ENCODE measurements at regions not wholly inside any gene's neighbourhood (a gene's known extent, or its start where the extent isn't known, plus 50 kb on each side); places are given as distances from the start of the nearest gene placed in this dataset.

GRCh38 chr11:23370580-23371275 lies 510.5 kb upstream of the CCDC179 start:
- ATAC-seq (no peak), DNase-seq (no peak)
- Histone ChIP-seq H3K9me3 (ENCODE audit: control insufficient read depth, low read length) (peaks cover 5% of the 10 kb centered on the region), H3K4me3 (ENCODE audit: low read length) (no peak overlapping the region), H3K4me1 (ENCODE audit: control insufficient read depth, insufficient read depth, low read length) (no peaks in the 10 kb centered on the region), H3K27ac (ENCODE audit: low read length) (no peak overlapping the region), H3K27me3 (ENCODE audit: control insufficient read depth, insufficient read depth) (no peaks in the 10 kb centered on the region)
- 52% methylated on average over 3 of the region's 3 CpGs for WGBS
- intact Hi-C loops (cut with DNase I): no loop called here

GRCh38 chr11:23377909-23378308 lies 517.6 kb upstream of the CCDC179 start:
- H3K27ac ChIP-seq (ENCODE audit: low read length): no peak overlapping the region
- H3K9me3 ChIP-seq (ENCODE audit: control insufficient read depth, low read length): no peaks in the 10 kb centered on the region
- H3K27me3 ChIP-seq (ENCODE audit: control insufficient read depth, insufficient read depth): no peaks in the 10 kb centered on the region
- no peak overlapping the region for H3K4me3 ChIP-seq (ENCODE audit: low read length)
- intact Hi-C loops (cut with DNase I): no loop called here
- DNase-seq (no peak), ATAC-seq (no peak)
- no peaks in the 10 kb centered on the region for H3K4me1 ChIP-seq (ENCODE audit: control insufficient read depth, insufficient read depth, low read length)

- no peaks in the 10 kb centered on the region for H3K27me3 ChIP-seq (ENCODE audit: control insufficient read depth, insufficient read depth)
- H3K27ac ChIP-seq (ENCODE audit: low read length): no peak overlapping the region
- intact Hi-C loops (cut with DNase I): no loop called here
- WGBS: 49% methylated on average over 2 of the region's 2 CpGs
- H3K4me1 ChIP-seq (ENCODE audit: control insufficient read depth, insufficient read depth, low read length): no peaks in the 10 kb centered on the region
- DNase-seq (no peak), ATAC-seq (no peak)
- H3K9me3 ChIP-seq (ENCODE audit: control insufficient read depth, low read length): no peaks in the 10 kb centered on the region
- H3K4me3 ChIP-seq (ENCODE audit: low read length): no peak overlapping the region
Measured at GRCh38 chr11:23391031-23391430, 530.8 kb upstream of the CCDC179 start.

DNA sequence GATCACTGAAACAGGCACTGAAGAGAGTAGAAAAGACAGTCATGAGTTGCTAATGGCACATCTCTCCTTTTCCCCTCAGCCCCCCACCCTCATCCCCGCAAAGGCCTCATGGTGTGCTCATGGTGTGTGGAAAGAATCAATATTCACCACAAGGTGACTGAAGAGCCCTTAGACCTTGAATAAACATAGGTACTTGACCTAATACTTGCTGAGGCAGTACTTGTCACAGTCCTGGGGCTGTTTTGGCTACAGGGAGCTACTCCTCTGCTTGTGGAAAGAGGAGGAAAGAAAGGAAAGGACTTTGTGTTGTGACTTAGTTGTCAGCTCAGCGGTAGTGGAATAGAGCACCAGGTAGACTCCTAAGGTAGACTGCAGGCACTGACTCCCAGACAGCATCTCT lies 537.8 kb upstream of the CCDC179 start:
- ATAC-seq (no peak), DNase-seq (no peak)
- Histone ChIP-seq H3K4me3 (ENCODE audit: low read length) (no peak overlapping the region), H3K27me3 (ENCODE audit: control insufficient read depth, insufficient read depth) (no peaks in the 10 kb centered on the region), H3K9me3 (ENCODE audit: control insufficient read depth, low read length) (no peaks in the 10 kb centered on the region), H3K27ac (ENCODE audit: low read length) (no peak overlapping the region), H3K4me1 (ENCODE audit: control insufficient read depth, insufficient read depth, low read length) (no peaks in the 10 kb centered on the region)
- intact Hi-C loops (cut with DNase I): no loop called here
- 88% methylated on average over 2 of the region's 2 CpGs for WGBS

- ATAC-seq: no peak
- Histone ChIP-seq H3K27ac (ENCODE audit: low read length) (no peak overlapping the region), H3K4me1 (ENCODE audit: control insufficient read depth, insufficient read depth, low read length) (no peaks in the 10 kb centered on the region), H3K27me3 (ENCODE audit: control insufficient read depth, insufficient read depth) (no peaks in the 10 kb centered on the region), H3K9me3 (ENCODE audit: control insufficient read depth, low read length) (no peaks in the 10 kb centered on the region), H3K4me3 (ENCODE audit: low read length) (no peak overlapping the region)
- 95% methylated on average over 25 of the region's 25 CpGs for WGBS
- intact Hi-C loops (cut with DNase I): no loop called here
- peak; percentile 4 to 25 (median 16) for DNase-seq
Measured at GRCh38 chr11:23399995-23400394, 539.7 kb upstream of the CCDC179 start.

DNA sequence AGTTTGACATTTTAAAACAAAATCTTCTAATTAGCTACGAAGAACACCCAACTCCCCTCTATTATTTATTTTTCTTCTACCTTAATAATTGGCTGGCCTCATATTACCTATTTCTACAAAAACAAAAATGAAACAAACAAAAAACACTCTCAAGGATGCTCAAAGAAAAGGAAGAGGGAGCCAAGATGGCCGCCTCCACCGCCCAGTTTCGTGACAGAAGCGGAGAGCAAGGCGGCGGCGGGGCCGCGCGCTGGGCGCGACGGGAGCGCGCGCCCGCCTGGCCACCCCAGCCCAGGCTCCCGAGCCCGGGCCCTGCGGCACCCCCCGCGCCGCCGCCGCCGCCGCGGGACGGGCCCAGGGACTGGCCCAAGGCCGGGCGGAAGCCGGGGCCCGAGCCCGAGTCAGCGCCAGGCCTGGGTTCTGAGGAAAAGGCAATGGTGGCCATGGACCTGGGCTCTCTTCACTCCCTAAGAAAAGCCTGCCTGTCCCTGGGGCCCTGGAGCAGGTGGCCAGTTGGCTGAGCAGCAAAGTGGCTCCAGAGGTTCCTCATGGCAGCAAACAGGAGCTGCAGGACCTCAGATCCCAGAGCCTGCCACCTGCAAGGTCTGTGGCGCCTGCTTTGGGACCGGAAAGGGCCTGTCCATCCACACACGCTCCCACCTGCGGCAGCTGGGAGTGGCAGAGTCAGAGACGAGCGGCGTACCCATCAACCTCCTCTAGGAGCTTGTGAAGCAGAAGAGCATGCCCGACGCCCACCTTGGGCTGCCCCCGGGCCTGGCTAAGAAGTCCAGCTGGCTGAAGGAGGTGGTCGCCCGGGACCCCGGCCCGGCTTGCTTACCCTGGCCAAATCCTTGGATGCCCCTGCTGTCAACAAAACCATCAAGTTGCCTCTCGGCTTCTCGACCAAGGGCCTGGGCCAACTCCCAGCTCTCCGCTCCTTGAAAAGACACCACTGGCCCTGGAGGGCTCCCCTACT lies 543.2 kb upstream of the CCDC179 start:
- Histone ChIP-seq H3K27ac (ENCODE audit: low read length) (no peak overlapping the region), H3K4me3 (ENCODE audit: low read length) (no peak overlapping the region), H3K9me3 (ENCODE audit: control insufficient read depth, low read length) (no peaks in the 10 kb centered on the region), H3K27me3 (ENCODE audit: control insufficient read depth, insufficient read depth) (no peaks in the 10 kb centered on the region), H3K4me1 (ENCODE audit: control insufficient read depth, insufficient read depth, low read length) (no peaks in the 10 kb centered on the region)
- peak; percentile 8 to 38 (median 35) for DNase-seq
- 97% methylated on average over 53 of the region's 53 CpGs for WGBS
- intact Hi-C loops (cut with DNase I): no loop called here
- peak in 1 of 2 donors; percentile 13 for ATAC-seq

- no peaks in the 10 kb centered on the region for H3K27me3 ChIP-seq (ENCODE audit: control insufficient read depth, insufficient read depth)
- H3K4me1 ChIP-seq (ENCODE audit: control insufficient read depth, insufficient read depth, low read length): no peaks in the 10 kb centered on the region
- intact Hi-C loops (cut with DNase I): no loop called here
- peak in 1 of 2 donors; percentile 26 for ATAC-seq
- H3K9me3 ChIP-seq (ENCODE audit: control insufficient read depth, low read length): no peaks in the 10 kb centered on the region
- H3K4me3 ChIP-seq (ENCODE audit: low read length): no peak overlapping the region
- peak in 2 of 3 donors; percentile 28 to 44 for DNase-seq
- H3K27ac ChIP-seq (ENCODE audit: low read length): no peak overlapping the region
- 94% methylated on average over 41 of the region's 41 CpGs for WGBS
Measured at GRCh38 chr11:23404225-23405160, 544.2 kb upstream of the CCDC179 start.

DNA sequence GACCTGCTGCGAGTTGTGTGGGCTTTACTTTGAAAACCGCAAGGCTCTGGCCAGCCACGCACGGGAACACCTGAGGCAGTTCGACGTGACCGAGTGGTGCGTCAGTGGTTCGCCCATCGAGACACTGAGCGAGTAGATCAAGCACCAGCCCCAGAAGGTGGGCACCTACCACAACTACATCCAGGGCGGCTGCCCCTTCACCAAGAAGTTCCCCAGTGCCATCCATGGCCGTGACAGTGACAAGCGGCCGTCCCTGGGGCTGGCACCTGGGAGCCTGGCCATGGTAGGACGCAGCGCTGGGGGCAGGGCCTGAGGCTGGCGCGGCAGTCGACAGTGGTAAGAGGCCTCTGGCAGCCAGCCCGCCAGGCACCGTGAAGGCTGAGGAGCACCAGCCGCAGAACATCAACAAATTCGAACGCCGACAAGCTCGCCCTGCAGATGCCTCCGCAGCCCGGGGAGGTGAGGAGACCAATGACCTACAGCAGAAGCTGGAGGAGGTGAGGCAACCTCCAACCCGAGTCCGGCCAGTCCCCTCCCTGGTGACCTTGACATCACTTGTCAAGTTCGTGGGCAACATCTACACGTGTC lies 545.2 kb upstream of the CCDC179 start:
- no peak for ATAC-seq
- no peak overlapping the region for H3K27ac ChIP-seq (ENCODE audit: low read length)
- no peaks in the 10 kb centered on the region for H3K4me1 ChIP-seq (ENCODE audit: control insufficient read depth, insufficient read depth, low read length)
- no peak overlapping the region for H3K4me3 ChIP-seq (ENCODE audit: low read length)
- no peaks in the 10 kb centered on the region for H3K9me3 ChIP-seq (ENCODE audit: control insufficient read depth, low read length)
- 96% methylated on average over 33 of the region's 33 CpGs for WGBS
- no peaks in the 10 kb centered on the region for H3K27me3 ChIP-seq (ENCODE audit: control insufficient read depth, insufficient read depth)
- DNase-seq: peak in 1 of 3 donors; percentile 35
- intact Hi-C loops (cut with DNase I): no loop called here

- 90% methylated on average over 23 of the region's 23 CpGs for WGBS
Measured at GRCh38 chr11:23406131-23406819, 546.0 kb upstream of the CCDC179 start.

DNA sequence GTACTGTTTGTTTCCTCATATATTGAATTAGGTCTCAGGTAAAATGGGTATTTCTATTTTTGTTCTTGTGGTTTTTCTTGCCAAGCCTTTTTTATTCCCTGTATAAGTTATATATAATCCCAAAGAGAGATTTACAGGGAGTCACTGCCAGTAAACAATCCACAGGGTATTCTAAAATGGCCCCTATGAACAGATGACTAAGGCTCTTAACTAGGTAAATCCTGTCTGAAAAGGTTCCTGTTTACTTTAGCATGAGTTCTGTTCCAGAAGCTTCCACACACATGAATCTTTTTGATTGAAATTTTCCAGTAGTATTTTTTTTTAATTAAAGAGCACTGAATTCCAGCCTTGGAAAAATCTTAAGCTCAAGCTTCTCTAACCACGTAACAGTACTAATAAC lies 552.8 kb upstream of the CCDC179 start:
- Histone ChIP-seq H3K27me3 (ENCODE audit: control insufficient read depth, insufficient read depth) (no peaks in the 10 kb centered on the region), H3K27ac (ENCODE audit: low read length) (no peak overlapping the region), H3K4me3 (ENCODE audit: low read length) (no peak overlapping the region), H3K9me3 (ENCODE audit: control insufficient read depth, low read length) (no peaks in the 10 kb centered on the region), H3K4me1 (ENCODE audit: control insufficient read depth, insufficient read depth, low read length) (no peaks in the 10 kb centered on the region)
- DNase-seq: no peak
- intact Hi-C loops (cut with DNase I): no loop called here
- WGBS: 66% methylated on average over 1 of the region's 1 CpG
- ATAC-seq: no peak

More at GRCh38 chr11:23406131-23406819, 546.0 kb upstream of the CCDC179 start:
- no peaks in the 10 kb centered on the region for H3K27me3 ChIP-seq (ENCODE audit: control insufficient read depth, insufficient read depth)
- no peak for ATAC-seq
- peak; percentile 7 to 27 (median 18) for DNase-seq
- intact Hi-C loops (cut with DNase I): no loop called here
- H3K9me3 ChIP-seq (ENCODE audit: control insufficient read depth, low read length): no peaks in the 10 kb centered on the region
- H3K4me3 ChIP-seq (ENCODE audit: low read length): no peak overlapping the region
- no peaks in the 10 kb centered on the region for H3K4me1 ChIP-seq (ENCODE audit: control insufficient read depth, insufficient read depth, low read length)
- no peak overlapping the region for H3K27ac ChIP-seq (ENCODE audit: low read length)

Data from right cardiac atrium (tissue), 5 donors.